Natural killer cell (primary cell): ENCODE measurements at regions not wholly inside any gene's neighbourhood (a gene's known extent, or its start where the extent isn't known, plus 50 kb on each side); places are given as distances from the start of the nearest gene placed in this dataset.
"Not testable (repeated sequence)": the region's sequence is repeated elsewhere in the genome, so short reads cannot be mapped to it uniquely, and the experiment has no call there.

Source experiments
- ATAC-seq, 3 donors: fragments of 150-1000 bp in 2 of 3; fragments of 200-7000 bp in 1 of 3; cut with Tn5 transposase; 1 replicate in 1 of 3; 2 replicates in 2 of 3; pipeline ENCODE4 v1.10.0; 2021; ENCODE audit warnings: mild to moderate bottlenecking in 2 of 3, moderate library complexity in 2 of 3
- DNase-seq, 2 donors: peaks; one replicate each; pipeline versions ENCODE4 v3.0.0 to v3.0.0-alpha.2; 2013 to 2021; ENCODE audit warnings: mixed read lengths in 1 of 2
- H3K27ac ChIP-seq: one replicate; pipeline ENCODE4 v1.5.1; 2013; ENCODE audit warnings: mild to moderate bottlenecking, low read length
- H3K27me3 ChIP-seq: one replicate; pipeline ENCODE4 v1.6.1; 2013; ENCODE audit warnings: low read length; ENCODE audit not compliant: control insufficient read depth, insufficient read depth
- H3K36me3 ChIP-seq: one replicate; pipeline ENCODE4 v1.6.1; 2013; ENCODE audit warnings: low read length; ENCODE audit not compliant: control insufficient read depth, insufficient read depth
- H3K4me1 ChIP-seq: one replicate; pipeline ENCODE4 v1.6.1; 2013; ENCODE audit warnings: low read length; ENCODE audit not compliant: control insufficient read depth, insufficient read depth
- H3K4me3 ChIP-seq: one replicate; pipeline ENCODE4 v1.5.1; 2013; ENCODE audit warnings: low read length
- H3K9me3 ChIP-seq: one replicate; pipeline ENCODE4 v1.6.1; 2013; ENCODE audit warnings: low read length; ENCODE audit not compliant: control insufficient read depth, insufficient read depth
- H3K27ac Mint-ChIP-seq, 2 donors: one replicate each; pipeline ENCODE4 v1.8.0; 2022; ENCODE audit warnings: mild to moderate bottlenecking in 2 of 2, mixed read lengths in 2 of 2, moderate library complexity in 1 of 2
- H3K27me3 Mint-ChIP-seq, 2 donors: one replicate each; pipeline ENCODE4 v1.8.0; 2022; ENCODE audit warnings: low read depth in 2 of 2, mixed read lengths in 2 of 2
- H3K36me3 Mint-ChIP-seq: one replicate; pipeline ENCODE4 v1.8.0; 2022; ENCODE audit warnings: mixed read lengths
- H3K4me1 Mint-ChIP-seq, 2 donors: one replicate each; pipeline ENCODE4 v1.8.0; 2022; ENCODE audit warnings: mixed read lengths in 2 of 2
- H3K4me3 Mint-ChIP-seq: one replicate; pipeline ENCODE4 v1.8.0; 2022; ENCODE audit warnings: mild to moderate bottlenecking, moderate library complexity, mixed read lengths
- H3K9me3 Mint-ChIP-seq, 2 donors: one replicate each; pipeline ENCODE4 v1.8.0; 2022; ENCODE audit warnings: mixed read lengths in 2 of 2
- CTCF ChIP-seq: fragments of 200-600 bp; IDR thresholded peaks from one replicate; pipeline ENCODE4 v1.8.0; 2022; ENCODE audit warnings: antibody characterized with exemption
- WGBS: methylation state at CpG from one replicate; pipeline ENCODE4 v1.1.7; 2013; ENCODE audit warnings: missing lambda C conversion rate; ENCODE audit not compliant: insufficient coverage; 5-methylcytosine and 5-hydroxymethylcytosine counted together
- intact Hi-C: fragments of 100-400 bp; cut with micrococcal nuclease; formaldehyde crosslinking; loops from one replicate; pipeline ENCODE4 v1.14.2; 2022

- Histone ChIP-seq H3K4me1 (no peaks in the 10 kb centered on the region), H3K36me3 (no peaks in the 10 kb centered on the region), H3K27me3 (no peaks in the 10 kb centered on the region), H3K9me3 (no peaks in the 10 kb centered on the region), H3K27ac (no peak overlapping the region), H3K4me3 (no peak overlapping the region)
- Mint-ChIP-seq H3K4me1 (no peaks in the 10 kb centered on the region), H3K27me3 (no peaks in the 10 kb centered on the region), H3K4me3 (no peak overlapping the region), H3K27ac (no peak overlapping the region), H3K9me3 (peaks cover 4 to 12% of the 10 kb centered on the region in 2 donors), H3K36me3 (peaks cover 6% of the 10 kb centered on the region)
- ATAC-seq (no peak), DNase-seq (no peak)
- WGBS, result 90% methylated on average over 5 of the region's 7 CpGs
- no peak for TF ChIP-seq CTCF
- intact Hi-C loops, result no loop called here
Observed at GRCh38 chr2:193371200-193371599, 1176.5 kb upstream of the TMEFF2 start.

- no peak overlapping the region for H3K4me3 ChIP-seq
- H3K27me3 ChIP-seq, result no peaks in the 10 kb centered on the region
- ATAC-seq, result no peak
- TF ChIP-seq CTCF, result no peak
- H3K27ac Mint-ChIP-seq, result no peak overlapping the region
- no peaks in the 10 kb centered on the region for H3K36me3 ChIP-seq
- H3K4me3 Mint-ChIP-seq, result no peak overlapping the region
- DNase-seq, result no peak
- no peaks in the 10 kb centered on the region for H3K9me3 ChIP-seq
- H3K36me3 Mint-ChIP-seq, result no peaks in the 10 kb centered on the region
- no peaks in the 10 kb centered on the region for H3K4me1 Mint-ChIP-seq
- no peaks in the 10 kb centered on the region for H3K4me1 ChIP-seq
- H3K9me3 Mint-ChIP-seq, result peaks cover 4 to 6% of the 10 kb centered on the region in 2 donors
- H3K27ac ChIP-seq, result no peak overlapping the region
- no peaks in the 10 kb centered on the region for H3K27me3 Mint-ChIP-seq
- intact Hi-C loops, result no loop called here
Observed at GRCh38 chr2:193368615-193369014, 1173.9 kb upstream of the TMEFF2 start.

GRCh38 chr2:193357508-193357907, 1162.8 kb upstream of the TMEFF2 start:
- intact Hi-C loops, result no loop called here
- Mint-ChIP-seq H3K27ac (no peak overlapping the region), H3K9me3 (peaks cover 3% of the 10 kb centered on the region in 2 donors), H3K4me3 (no peak overlapping the region), H3K4me1 (no peaks in the 10 kb centered on the region), H3K27me3 (no peaks in the 10 kb centered on the region), H3K36me3 (no peaks in the 10 kb centered on the region)
- no peak overlapping the region for H3K27ac ChIP-seq
- no peaks in the 10 kb centered on the region for H3K4me1 ChIP-seq
- 89% methylated on average over 4 of the region's 4 CpGs for WGBS
- no peaks in the 10 kb centered on the region for H3K27me3 ChIP-seq
- ATAC-seq, result no peak
- no peak overlapping the region for H3K4me3 ChIP-seq
- no peak for DNase-seq
- no peaks in the 10 kb centered on the region for H3K36me3 ChIP-seq
- no peak for TF ChIP-seq CTCF
- H3K9me3 ChIP-seq, result no peaks in the 10 kb centered on the region

GRCh38 chr2:193352665-193353242, 1158.0 kb upstream of the TMEFF2 start:
- H3K27me3 ChIP-seq, H3K4me1 Mint-ChIP-seq, H3K27ac Mint-ChIP-seq, H3K36me3 ChIP-seq, intact Hi-C loops, ATAC-seq, H3K27ac ChIP-seq, H3K36me3 Mint-ChIP-seq, DNase-seq, H3K4me3 Mint-ChIP-seq, H3K4me1 ChIP-seq, H3K9me3 ChIP-seq, H3K9me3 Mint-ChIP-seq, H3K4me3 ChIP-seq, H3K27me3 Mint-ChIP-seq: not testable (repeated sequence)
- 93% methylated on average over 9 of the region's 13 CpGs for WGBS
